Osteoblast (primary cell): ENCODE measurements at regions not wholly inside any gene's neighbourhood (a gene's known extent, or its start where the extent isn't known, plus 50 kb on each side); places are given as distances from the start of the nearest gene placed in this dataset.

ENCODE experiments used
- DNase-seq: peaks from one replicate; pipeline ENCODE4 v3.0.0; 2011; ENCODE audit warnings: low spot score, mixed read lengths; ENCODE audit not compliant: insufficient read length; ENCODE audit errors: missing footprints
- H2AFZ ChIP-seq: 2 replicates; pipeline ENCODE4 v1.6.0; 2011; ENCODE audit warnings: mild to moderate bottlenecking, low read length
- H3K27ac ChIP-seq: 2 replicates; pipeline ENCODE4 v1.5.1; 2011; ENCODE audit warnings: mild to moderate bottlenecking, low read depth, low read length, moderate library complexity
- H3K27me3 ChIP-seq: 2 replicates; pipeline ENCODE4 v1.6.0; 2012; ENCODE audit warnings: mild to moderate bottlenecking, control low read depth, inconsistent platforms, low read length, moderate library complexity; ENCODE audit not compliant: insufficient read depth
- H3K36me3 ChIP-seq: 2 replicates; pipeline ENCODE4 v1.5.1; 2011; ENCODE audit warnings: mild to moderate bottlenecking, low read length, control low read depth, moderate library complexity; ENCODE audit not compliant: insufficient read depth
- H3K4me1 ChIP-seq: 2 replicates; pipeline ENCODE4 v1.5.1; 2011; ENCODE audit warnings: mild to moderate bottlenecking, low read length, control low read depth, moderate library complexity; ENCODE audit not compliant: insufficient read depth
- H3K4me2 ChIP-seq: 2 replicates; pipeline ENCODE4 v1.6.0; 2011; ENCODE audit warnings: mild to moderate bottlenecking, low read length; ENCODE audit not compliant: insufficient read depth
- H3K4me3 ChIP-seq: fragments of 200-600 bp; sonication (generic); 3 replicates; pipeline ENCODE4 v1.5.1; 2012; ENCODE audit warnings: mild to moderate bottlenecking, low read length, inconsistent platforms; ENCODE audit not compliant: insufficient read depth
- H3K79me2 ChIP-seq: 2 replicates; pipeline ENCODE4 v1.6.0; 2012; ENCODE audit warnings: mild to moderate bottlenecking, low read length, control low read depth, inconsistent platforms; ENCODE audit not compliant: insufficient read depth
- H3K9me3 ChIP-seq: 2 replicates; pipeline ENCODE4 v1.5.1; 2011; ENCODE audit warnings: low read depth, low read length, control low read depth
- H4K20me1 ChIP-seq: 2 replicates; pipeline ENCODE4 v1.6.0; 2012; ENCODE audit warnings: mild to moderate bottlenecking, low read length, control low read depth; ENCODE audit not compliant: insufficient read depth
- TF ChIP-seq, protein P1 (sequence below): IDR thresholded peaks from 2 replicates; pipeline ENCODE4 v1.5.1; 2011; ENCODE audit warnings: mild to moderate bottlenecking, low read depth, low read length, moderate library complexity; ENCODE audit errors: extremely low read depth

- Histone ChIP-seq H3K4me3 (no peak overlapping the region), H3K4me1 (no peaks in the 10 kb centered on the region), H3K9me3 (no peaks in the 10 kb centered on the region), H4K20me1 (no peaks in the 10 kb centered on the region), H2AFZ (no peak overlapping the region), H3K27me3 (no peaks in the 10 kb centered on the region), H3K4me2 (no peak overlapping the region), H3K27ac (no peak overlapping the region), H3K36me3 (no peaks in the 10 kb centered on the region), H3K79me2 (no peaks in the 10 kb centered on the region)
- TF ChIP-seq, protein P1, sequence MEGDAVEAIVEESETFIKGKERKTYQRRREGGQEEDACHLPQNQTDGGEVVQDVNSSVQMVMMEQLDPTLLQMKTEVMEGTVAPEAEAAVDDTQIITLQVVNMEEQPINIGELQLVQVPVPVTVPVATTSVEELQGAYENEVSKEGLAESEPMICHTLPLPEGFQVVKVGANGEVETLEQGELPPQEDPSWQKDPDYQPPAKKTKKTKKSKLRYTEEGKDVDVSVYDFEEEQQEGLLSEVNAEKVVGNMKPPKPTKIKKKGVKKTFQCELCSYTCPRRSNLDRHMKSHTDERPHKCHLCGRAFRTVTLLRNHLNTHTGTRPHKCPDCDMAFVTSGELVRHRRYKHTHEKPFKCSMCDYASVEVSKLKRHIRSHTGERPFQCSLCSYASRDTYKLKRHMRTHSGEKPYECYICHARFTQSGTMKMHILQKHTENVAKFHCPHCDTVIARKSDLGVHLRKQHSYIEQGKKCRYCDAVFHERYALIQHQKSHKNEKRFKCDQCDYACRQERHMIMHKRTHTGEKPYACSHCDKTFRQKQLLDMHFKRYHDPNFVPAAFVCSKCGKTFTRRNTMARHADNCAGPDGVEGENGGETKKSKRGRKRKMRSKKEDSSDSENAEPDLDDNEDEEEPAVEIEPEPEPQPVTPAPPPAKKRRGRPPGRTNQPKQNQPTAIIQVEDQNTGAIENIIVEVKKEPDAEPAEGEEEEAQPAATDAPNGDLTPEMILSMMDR = no peak
- no peak for DNase-seq
These were observed 397.9 kb upstream of the NR5A2 start for GRCh38 chr1:199629624-199630023.

- Histone ChIP-seq H3K79me2 (no peaks in the 10 kb centered on the region), H3K27me3 (no peaks in the 10 kb centered on the region), H3K4me2 (no peak overlapping the region), H2AFZ (no peak overlapping the region), H3K9me3 (no peaks in the 10 kb centered on the region), H3K4me3 (no peak overlapping the region), H3K4me1 (no peaks in the 10 kb centered on the region), H3K27ac (no peak overlapping the region), H4K20me1 (no peaks in the 10 kb centered on the region), H3K36me3 (no peaks in the 10 kb centered on the region)
- no peak for DNase-seq
- TF ChIP-seq, protein P1 = no peak
These were observed 388.1 kb upstream of the NR5A2 start for GRCh38 chr1:199639453-199639852.

GRCh38 chr1:199641531-199641930 lies 386.0 kb upstream of the NR5A2 start:
- no peak for DNase-seq
- Histone ChIP-seq H3K4me2 (no peak overlapping the region), H3K27me3 (no peaks in the 10 kb centered on the region), H3K79me2 (no peaks in the 10 kb centered on the region), H3K9me3 (no peaks in the 10 kb centered on the region), H3K27ac (no peak overlapping the region), H3K36me3 (no peaks in the 10 kb centered on the region), H3K4me3 (no peak overlapping the region), H4K20me1 (no peaks in the 10 kb centered on the region), H2AFZ (no peak overlapping the region), H3K4me1 (no peaks in the 10 kb centered on the region)
- TF ChIP-seq, protein P1 = no peak

DNA sequence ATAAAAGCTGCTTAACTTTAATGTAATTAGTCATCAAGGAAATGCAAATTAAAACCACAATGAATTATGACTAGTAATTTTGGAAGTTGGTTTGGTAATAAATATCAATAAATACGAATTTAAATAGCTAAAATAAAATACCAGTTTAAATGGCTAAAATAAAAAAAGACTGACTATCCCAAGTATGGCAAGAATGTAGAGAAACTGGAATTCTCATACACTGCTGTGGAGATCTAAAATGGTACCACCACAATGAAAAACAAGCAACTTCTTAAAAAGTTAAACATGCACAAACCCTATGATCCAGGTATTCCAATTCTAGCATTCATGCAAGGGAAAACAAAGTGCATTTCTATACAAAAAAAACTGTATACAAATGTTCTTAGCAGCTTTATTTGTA lies 382.6 kb upstream of the NR5A2 start:
- H3K4me3 ChIP-seq = no peak overlapping the region
- no peaks in the 10 kb centered on the region for H3K9me3 ChIP-seq
- H3K4me2 ChIP-seq = no peak overlapping the region
- no peaks in the 10 kb centered on the region for H3K79me2 ChIP-seq
- H3K27me3 ChIP-seq = no peaks in the 10 kb centered on the region
- TF ChIP-seq, protein P1 = no peak
- no peak for DNase-seq
- no peak overlapping the region for H3K27ac ChIP-seq
- H2AFZ ChIP-seq = no peak overlapping the region
- no peaks in the 10 kb centered on the region for H3K4me1 ChIP-seq
- H3K36me3 ChIP-seq = no peaks in the 10 kb centered on the region
- H4K20me1 ChIP-seq = no peaks in the 10 kb centered on the region
